ENCODE measurements at regions not wholly inside any gene's neighbourhood (a gene's known extent, or its start where the extent isn't known, plus 50 kb on each side); places are given as distances from the start of the nearest gene placed in this dataset.

DNA sequence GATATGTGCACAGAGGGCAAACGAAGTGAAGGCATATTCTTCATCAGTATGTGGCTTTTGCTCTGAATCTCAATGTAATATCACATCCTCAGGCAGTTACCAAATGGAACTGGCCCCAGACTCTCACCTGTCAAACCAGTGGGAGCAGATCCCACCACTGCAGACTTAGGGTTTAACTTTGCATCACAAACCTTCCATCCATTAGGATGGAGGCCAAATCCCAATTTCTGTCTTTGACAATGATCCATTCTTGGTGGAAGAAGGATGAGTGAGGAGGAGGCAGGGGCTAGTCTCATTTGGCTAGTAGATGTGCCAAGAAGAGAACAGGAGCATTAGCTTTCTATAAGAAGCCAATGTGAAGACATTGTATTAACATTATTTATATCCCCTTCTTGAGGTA, 413.5 kb upstream of the SPRY2 start:
- no peak for DNase-seq
- no peak overlapping the region for H3K4me3 ChIP-seq
- no peaks in the 10 kb centered on the region for H3K4me1 ChIP-seq
- H3K36me3 ChIP-seq, result no peaks in the 10 kb centered on the region
- TF ChIP-seq, protein P1, sequence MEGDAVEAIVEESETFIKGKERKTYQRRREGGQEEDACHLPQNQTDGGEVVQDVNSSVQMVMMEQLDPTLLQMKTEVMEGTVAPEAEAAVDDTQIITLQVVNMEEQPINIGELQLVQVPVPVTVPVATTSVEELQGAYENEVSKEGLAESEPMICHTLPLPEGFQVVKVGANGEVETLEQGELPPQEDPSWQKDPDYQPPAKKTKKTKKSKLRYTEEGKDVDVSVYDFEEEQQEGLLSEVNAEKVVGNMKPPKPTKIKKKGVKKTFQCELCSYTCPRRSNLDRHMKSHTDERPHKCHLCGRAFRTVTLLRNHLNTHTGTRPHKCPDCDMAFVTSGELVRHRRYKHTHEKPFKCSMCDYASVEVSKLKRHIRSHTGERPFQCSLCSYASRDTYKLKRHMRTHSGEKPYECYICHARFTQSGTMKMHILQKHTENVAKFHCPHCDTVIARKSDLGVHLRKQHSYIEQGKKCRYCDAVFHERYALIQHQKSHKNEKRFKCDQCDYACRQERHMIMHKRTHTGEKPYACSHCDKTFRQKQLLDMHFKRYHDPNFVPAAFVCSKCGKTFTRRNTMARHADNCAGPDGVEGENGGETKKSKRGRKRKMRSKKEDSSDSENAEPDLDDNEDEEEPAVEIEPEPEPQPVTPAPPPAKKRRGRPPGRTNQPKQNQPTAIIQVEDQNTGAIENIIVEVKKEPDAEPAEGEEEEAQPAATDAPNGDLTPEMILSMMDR (IDR thresholded peaks at IDR 0.05), result no peak
- no peak for TF ChIP-seq POLR2A (IDR thresholded peaks at IDR 0.05)
- no peak overlapping the region for H3K27ac ChIP-seq
- no peaks in the 10 kb centered on the region for H3K9me3 ChIP-seq
- no peaks in the 10 kb centered on the region for H3K27me3 ChIP-seq
- intact Hi-C loops (cut with DNase I; ENCODE audit: low total_unique reads), result no loop called here

DNA sequence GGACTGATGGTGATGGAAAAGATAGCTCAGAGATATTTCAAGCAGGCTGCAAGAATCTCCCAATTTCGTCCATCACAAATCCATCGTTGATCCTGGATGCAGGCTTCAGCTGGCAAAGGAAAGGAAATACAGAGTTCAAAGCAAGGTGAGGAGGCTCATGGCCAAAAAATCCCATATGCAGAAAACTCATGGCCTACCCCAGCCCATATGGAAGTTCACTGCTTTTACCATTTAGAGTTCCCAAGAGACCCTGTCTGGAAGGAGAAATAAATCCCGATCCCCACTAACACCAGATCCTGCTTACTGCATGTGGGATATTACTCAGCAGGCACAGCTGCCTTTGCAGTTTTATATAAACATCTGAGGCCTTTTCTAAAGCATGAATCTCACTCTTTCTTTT, 412.9 kb upstream of the SPRY2 start:
- H3K27ac ChIP-seq, result no peak overlapping the region
- intact Hi-C loops (cut with DNase I; ENCODE audit: low total_unique reads), result no loop called here
- H3K27me3 ChIP-seq, result no peaks in the 10 kb centered on the region

DNA sequence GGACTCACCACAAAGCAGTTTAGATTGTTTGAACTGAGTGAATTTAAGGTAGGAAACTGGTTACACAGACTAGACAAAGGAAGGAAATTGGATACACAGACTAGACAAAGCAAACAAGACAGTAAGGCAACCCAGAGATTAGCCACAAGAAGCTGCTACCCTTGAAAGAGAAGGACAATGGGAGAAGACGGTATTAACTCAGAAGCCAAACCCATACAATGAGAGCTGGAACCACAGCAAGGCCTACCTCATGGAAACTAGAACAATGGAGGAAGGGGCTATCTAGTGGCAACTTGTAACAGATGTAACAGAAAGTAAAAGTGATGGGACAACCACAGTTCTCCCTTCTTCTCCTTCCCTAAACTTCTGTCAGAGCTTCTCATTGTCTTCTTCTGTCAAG, 410.9 kb upstream of the SPRY2 start:
- H3K9me3 ChIP-seq, result no peaks in the 10 kb centered on the region
- no peak for DNase-seq
- TF ChIP-seq, protein P1 (IDR thresholded peaks at IDR 0.05), result no peak
- no peak for TF ChIP-seq POLR2A (IDR thresholded peaks at IDR 0.05)
- H3K27ac ChIP-seq, result no peak overlapping the region
- no peak overlapping the region for H3K4me3 ChIP-seq
- H3K4me1 ChIP-seq, result no peaks in the 10 kb centered on the region
- no peaks in the 10 kb centered on the region for H3K36me3 ChIP-seq
- intact Hi-C loops (cut with DNase I; ENCODE audit: low total_unique reads), result no loop called here
- H3K27me3 ChIP-seq, result no peaks in the 10 kb centered on the region

More for the DNA sequence above, 412.9 kb upstream of the SPRY2 start:
- no peak overlapping the region for H3K4me3 ChIP-seq
- H3K36me3 ChIP-seq, result no peaks in the 10 kb centered on the region
- H3K9me3 ChIP-seq, result no peaks in the 10 kb centered on the region
- no peaks in the 10 kb centered on the region for H3K4me1 ChIP-seq
- no peak for DNase-seq
- TF ChIP-seq, protein P1 (IDR thresholded peaks at IDR 0.05), result no peak
- TF ChIP-seq POLR2A (IDR thresholded peaks at IDR 0.05), result no peak

DNA sequence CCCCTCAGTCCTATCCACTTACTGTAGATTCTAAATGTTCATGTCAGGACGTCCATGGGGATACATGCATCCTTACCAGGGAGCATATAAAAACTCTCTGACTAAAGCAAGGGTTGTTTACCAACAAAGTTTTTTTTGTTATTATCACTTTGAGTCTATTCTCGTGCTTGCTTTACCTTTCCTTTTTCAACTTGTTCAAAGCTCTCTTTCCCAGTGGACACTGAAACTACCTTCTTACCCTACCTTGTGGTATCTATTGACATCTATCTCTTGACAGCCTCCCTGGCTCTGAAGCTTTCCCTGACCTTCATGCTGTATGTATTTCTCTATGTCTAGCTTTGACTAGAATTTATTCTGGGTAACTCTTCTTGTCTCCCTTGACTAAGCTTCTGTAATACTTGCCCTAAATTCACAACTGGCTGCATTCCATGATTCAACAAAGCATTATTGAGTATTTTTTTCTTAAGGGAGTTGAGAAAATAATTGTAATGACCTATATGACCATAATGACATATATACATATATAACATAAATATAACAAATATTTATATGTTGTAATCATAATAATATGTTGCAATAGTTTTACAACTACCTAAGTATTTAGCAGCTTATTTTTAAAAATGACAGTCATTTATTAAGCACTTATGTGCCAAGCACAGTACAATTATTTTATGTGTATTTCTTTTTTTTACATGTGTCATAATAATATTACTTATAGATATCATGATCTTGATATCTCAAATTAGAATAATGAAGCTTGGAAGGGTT, 403.4 kb upstream of the SPRY2 start:
- intact Hi-C loops (cut with DNase I; ENCODE audit: low total_unique reads), result no loop called here
- H3K27ac ChIP-seq, result no peak overlapping the region
- TF ChIP-seq POLR2A (IDR thresholded peaks at IDR 0.05), result no peak
- TF ChIP-seq, protein P1 (IDR thresholded peaks at IDR 0.05), result no peak
- no peak for DNase-seq
- no peak overlapping the region for H3K4me3 ChIP-seq
- H3K4me1 ChIP-seq, result no peaks in the 10 kb centered on the region
- H3K27me3 ChIP-seq, result no peaks in the 10 kb centered on the region
- no peaks in the 10 kb centered on the region for H3K9me3 ChIP-seq
- H3K36me3 ChIP-seq, result no peaks in the 10 kb centered on the region

DNA sequence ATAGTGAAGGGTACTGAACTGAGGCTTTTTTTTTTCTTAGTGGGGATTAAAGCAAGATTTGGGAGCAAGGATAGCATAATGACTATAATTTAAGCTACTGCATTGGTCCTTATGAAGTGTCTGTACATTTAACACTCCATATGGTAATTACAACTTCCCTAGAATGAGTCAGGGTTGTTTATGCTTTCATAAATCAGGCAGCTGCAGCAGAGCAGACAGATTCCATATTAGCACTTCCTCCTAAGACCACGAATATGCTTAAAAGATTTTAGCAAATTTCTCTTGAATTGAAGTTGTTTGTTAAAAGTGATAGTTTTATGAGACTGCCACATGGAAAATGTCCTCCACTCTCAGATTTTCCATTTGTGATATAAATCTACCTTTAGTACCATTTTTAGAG, 401.1 kb upstream of the SPRY2 start:
- intact Hi-C loops (cut with DNase I; ENCODE audit: low total_unique reads), result no loop called here
- no peaks in the 10 kb centered on the region for H3K36me3 ChIP-seq
- H3K27ac ChIP-seq, result no peak overlapping the region
- DNase-seq, result no peak
- TF ChIP-seq POLR2A (IDR thresholded peaks at IDR 0.05), result no peak
- TF ChIP-seq, protein P1 (IDR thresholded peaks at IDR 0.05), result no peak
- H3K4me3 ChIP-seq, result no peak overlapping the region
- no peaks in the 10 kb centered on the region for H3K27me3 ChIP-seq
- H3K4me1 ChIP-seq, result no peaks in the 10 kb centered on the region
- H3K9me3 ChIP-seq, result no peaks in the 10 kb centered on the region
